ENCODE measurements at regions not wholly inside any gene's neighbourhood (a gene's known extent, or its start where the extent isn't known, plus 50 kb on each side); places are given as distances from the start of the nearest gene placed in this dataset.
A peak's percentile ranks its signal among the peaks of the same experiment; 100 is the strongest.

GRCh38 chr2:9738535-9739496 is 104.5 kb upstream of the TAF1B start:
- peak overlapping the region; percentile 8; the same call in 1 of the 2 replicates for H3K4me3 ChIP-seq (ENCODE audit: low read depth, low read length)
- no peak for DNase-seq (ENCODE audit: low read depth, low spot score)

DNA sequence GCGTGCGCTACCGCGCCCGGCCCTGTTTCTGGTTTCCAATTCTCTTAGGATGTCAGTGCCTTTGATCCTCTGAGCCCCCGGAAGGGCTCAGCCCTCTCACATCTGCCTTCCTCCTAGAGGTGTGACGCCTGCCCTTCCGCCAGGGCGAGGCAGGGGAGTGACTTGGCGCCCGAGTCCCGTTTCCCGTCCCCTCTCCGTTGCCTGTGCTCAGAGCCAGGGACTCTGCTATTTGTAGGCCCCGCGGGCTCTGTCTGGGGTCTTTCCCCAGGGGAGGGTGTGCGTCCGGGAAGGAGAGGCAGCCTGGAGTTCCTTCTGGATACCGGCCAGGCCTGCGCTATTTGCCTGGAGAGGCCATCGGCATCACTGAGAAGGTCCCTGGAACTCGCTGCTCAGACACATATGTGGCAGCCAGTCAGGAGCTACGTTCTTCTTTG is 103.7 kb upstream of the TAF1B start:
- no peak for DNase-seq (ENCODE audit: low read depth, low spot score)
- TF ChIP-seq, protein P1, sequence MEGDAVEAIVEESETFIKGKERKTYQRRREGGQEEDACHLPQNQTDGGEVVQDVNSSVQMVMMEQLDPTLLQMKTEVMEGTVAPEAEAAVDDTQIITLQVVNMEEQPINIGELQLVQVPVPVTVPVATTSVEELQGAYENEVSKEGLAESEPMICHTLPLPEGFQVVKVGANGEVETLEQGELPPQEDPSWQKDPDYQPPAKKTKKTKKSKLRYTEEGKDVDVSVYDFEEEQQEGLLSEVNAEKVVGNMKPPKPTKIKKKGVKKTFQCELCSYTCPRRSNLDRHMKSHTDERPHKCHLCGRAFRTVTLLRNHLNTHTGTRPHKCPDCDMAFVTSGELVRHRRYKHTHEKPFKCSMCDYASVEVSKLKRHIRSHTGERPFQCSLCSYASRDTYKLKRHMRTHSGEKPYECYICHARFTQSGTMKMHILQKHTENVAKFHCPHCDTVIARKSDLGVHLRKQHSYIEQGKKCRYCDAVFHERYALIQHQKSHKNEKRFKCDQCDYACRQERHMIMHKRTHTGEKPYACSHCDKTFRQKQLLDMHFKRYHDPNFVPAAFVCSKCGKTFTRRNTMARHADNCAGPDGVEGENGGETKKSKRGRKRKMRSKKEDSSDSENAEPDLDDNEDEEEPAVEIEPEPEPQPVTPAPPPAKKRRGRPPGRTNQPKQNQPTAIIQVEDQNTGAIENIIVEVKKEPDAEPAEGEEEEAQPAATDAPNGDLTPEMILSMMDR (IDR thresholded peaks at IDR 0.05; ENCODE audit: insufficient read depth, low read length, missing control alignments), result no peak
- no peak overlapping the region; the same call in 1 of the 2 replicates for H3K4me3 ChIP-seq (ENCODE audit: low read depth, low read length)
- ChIA-PET CTCF (interaction anchor here (3.2 kb wide), 1 partner anchor 30 kb away, joined by 16 read pairs; no protein-coding TSS in a partner anchor), POLR2A (interaction anchor here (1.8 kb wide), 1 partner anchor 13 kb away, joined by 3 read pairs; no protein-coding TSS in a partner anchor)

More at GRCh38 chr2:9738535-9739496, 104.5 kb upstream of the TAF1B start:
- ChIA-PET POLR2A (no interaction called here), CTCF (interaction anchor here (1.0 to 3.2 kb wide), 2 partner anchors 8 to 31 kb away, joined by 3 to 16 read pairs; no protein-coding TSS in a partner anchor)
- TF ChIP-seq, protein P1 (IDR thresholded peaks at IDR 0.05; ENCODE audit: insufficient read depth, low read length, missing control alignments), result no peak

GRCh38 chr2:9740382-9741073 is 102.7 kb upstream of the TAF1B start:
- H3K4me3 ChIP-seq (ENCODE audit: low read depth, low read length), result no peak overlapping the region
- POLR2A ChIA-PET, result interaction anchor here (1.8 kb wide), 1 partner anchor 12 kb away, joined by 3 read pairs; no protein-coding TSS in a partner anchor
- DNase-seq (ENCODE audit: low read depth, low spot score), result no peak
- CTCF ChIA-PET, result interaction anchor here (3.2 kb wide), 1 partner anchor 30 kb away, joined by 16 read pairs; no protein-coding TSS in a partner anchor
- TF ChIP-seq, protein P1 (IDR thresholded peaks at IDR 0.05; ENCODE audit: insufficient read depth, low read length, missing control alignments), result no peak

- no peak overlapping the region for H3K4me3 ChIP-seq (ENCODE audit: low read depth, low read length)
- ChIA-PET POLR2A (interaction anchor here (1.8 kb wide), 1 partner anchor 12 kb away, joined by 3 read pairs; no protein-coding TSS in a partner anchor), CTCF (interaction anchor here (3.2 kb wide), 1 partner anchor 29 kb away, joined by 16 read pairs; no protein-coding TSS in a partner anchor)
- TF ChIP-seq, protein P1 (IDR thresholded peaks at IDR 0.05; ENCODE audit: insufficient read depth, low read length, missing control alignments), result no peak
- no peak for DNase-seq (ENCODE audit: low read depth, low spot score)
Observed at GRCh38 chr2:9741110-9741509, 102.2 kb upstream of the TAF1B start.

- TF ChIP-seq, protein P1 (IDR thresholded peaks at IDR 0.05; ENCODE audit: insufficient read depth, low read length, missing control alignments), result no peak
- H3K4me3 ChIP-seq (ENCODE audit: low read depth, low read length), result no peak overlapping the region
- ChIA-PET CTCF (interaction anchor here (1.1 to 3.2 kb wide), 2 partner anchors 27 to 57 kb away, joined by 3 to 16 read pairs; no protein-coding TSS in a partner anchor), POLR2A (no interaction called here)
- DNase-seq (ENCODE audit: low read depth, low spot score), result no peak
Observed at GRCh38 chr2:9742601-9743000, 100.7 kb upstream of the TAF1B start.

Data from AG04449 (cell line).